ENCODE measurements at regions not wholly inside any gene's neighbourhood (a gene's known extent, or its start where the extent isn't known, plus 50 kb on each side); places are given as distances from the start of the nearest gene placed in this dataset.

- POLR2A ChIA-PET, result no interaction called here
- no peak for TF ChIP-seq CTCF (IDR thresholded peaks at IDR 0.05)
- intact Hi-C loops (cut with micrococcal nuclease), result no loop called here
- CTCF ChIA-PET, result no interaction called here
- peaks cover 10% of the 10 kb centered on the region for H3K27me3 Mint-ChIP-seq
- H3K27ac Mint-ChIP-seq, result no peak overlapping the region
- no peaks in the 10 kb centered on the region for H3K4me1 Mint-ChIP-seq
- H3K4me3 Mint-ChIP-seq, result no peak overlapping the region
- H3K36me3 Mint-ChIP-seq (ENCODE audit: low read depth), result no peaks in the 10 kb centered on the region
- DNase-seq (no peak), ATAC-seq (ENCODE audit: low read depth) (no peak)
- peaks cover 2% of the 10 kb centered on the region for H3K9me3 Mint-ChIP-seq
Measured at GRCh38 chr7:131747658-131748232, 191.3 kb upstream of the PODXL start.

GRCh38 chr7:131745390-131746248 is 189.2 kb upstream of the PODXL start:
- ATAC-seq (ENCODE audit: low read depth) (no peak), DNase-seq (no peak)
- Mint-ChIP-seq H3K4me3 (no peak overlapping the region), H3K9me3 (no peaks in the 10 kb centered on the region), H3K4me1 (no peaks in the 10 kb centered on the region), H3K36me3 (ENCODE audit: low read depth) (no peaks in the 10 kb centered on the region), H3K27ac (no peak overlapping the region), H3K27me3 (peaks cover 12% of the 10 kb centered on the region)
- TF ChIP-seq CTCF (IDR thresholded peaks at IDR 0.05), result no peak
- intact Hi-C loops (cut with micrococcal nuclease), result no loop called here
- CTCF ChIA-PET, result no interaction called here
- POLR2A ChIA-PET, result no interaction called here

GRCh38 chr7:131741446-131741845 is 185.0 kb upstream of the PODXL start:
- ChIA-PET POLR2A (no interaction called here), CTCF (no interaction called here)
- Mint-ChIP-seq H3K27me3 (peaks cover 18% of the 10 kb centered on the region), H3K36me3 (ENCODE audit: low read depth) (no peaks in the 10 kb centered on the region), H3K9me3 (no peaks in the 10 kb centered on the region), H3K4me1 (no peaks in the 10 kb centered on the region), H3K4me3 (no peak overlapping the region), H3K27ac (no peak overlapping the region)
- intact Hi-C loops (cut with micrococcal nuclease), result no loop called here
- TF ChIP-seq CTCF (IDR thresholded peaks at IDR 0.05), result no peak
- ATAC-seq (ENCODE audit: low read depth), result no peak
- no peak for DNase-seq

- CTCF ChIA-PET, result no interaction called here
Measured at GRCh38 chr7:131737746-131738465, 181.5 kb upstream of the PODXL start.

More at GRCh38 chr7:131737746-131738465, 181.5 kb upstream of the PODXL start:
- no peaks in the 10 kb centered on the region for H3K4me1 Mint-ChIP-seq
- POLR2A ChIA-PET, result no interaction called here
- no peak for DNase-seq
- intact Hi-C loops (cut with micrococcal nuclease), result no loop called here
- TF ChIP-seq CTCF (IDR thresholded peaks at IDR 0.05), result no peak
- H3K9me3 Mint-ChIP-seq, result no peaks in the 10 kb centered on the region
- no peak overlapping the region for H3K4me3 Mint-ChIP-seq
- H3K27ac Mint-ChIP-seq, result no peak overlapping the region
- no peak for ATAC-seq (ENCODE audit: low read depth)
- H3K27me3 Mint-ChIP-seq, result peaks cover 20% of the 10 kb centered on the region
- no peaks in the 10 kb centered on the region for H3K36me3 Mint-ChIP-seq (ENCODE audit: low read depth)
